Fibroblast of gingiva (primary cell): ENCODE measurements at regions not wholly inside any gene's neighbourhood (a gene's known extent, or its start where the extent isn't known, plus 50 kb on each side); places are given as distances from the start of the nearest gene placed in this dataset.
A peak's percentile ranks its signal among the peaks of the same experiment; 100 is the strongest.
"Not testable (repeated sequence)": the region's sequence is repeated elsewhere in the genome, so short reads cannot be mapped to it uniquely, and the experiment has no call there.

ENCODE experiments used
- DNase-seq: peaks from one replicate; pipeline ENCODE4 v3.0.0-alpha.2; 2011; ENCODE audit warnings: low read depth

DNA sequence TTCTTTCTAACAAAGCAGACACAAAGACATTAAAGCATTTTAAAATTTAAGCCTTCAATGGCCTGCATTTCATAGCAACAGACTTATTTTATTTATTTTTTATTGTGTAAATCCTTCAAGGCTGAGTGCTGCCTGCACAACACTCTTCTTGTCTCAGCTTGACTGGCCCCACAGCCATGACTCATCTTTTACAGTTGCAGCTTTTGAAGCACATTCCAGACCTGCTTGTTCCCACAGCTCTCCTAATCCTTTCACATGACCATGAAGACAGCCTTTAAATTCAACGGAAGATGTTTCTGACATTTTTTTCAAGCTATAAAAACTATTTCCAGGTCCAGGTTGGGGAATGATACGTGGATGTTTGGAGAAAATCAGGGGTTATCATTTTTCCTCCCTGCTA lies 276.9 kb upstream of the TACR3 start:
- no peak for DNase-seq

DNA sequence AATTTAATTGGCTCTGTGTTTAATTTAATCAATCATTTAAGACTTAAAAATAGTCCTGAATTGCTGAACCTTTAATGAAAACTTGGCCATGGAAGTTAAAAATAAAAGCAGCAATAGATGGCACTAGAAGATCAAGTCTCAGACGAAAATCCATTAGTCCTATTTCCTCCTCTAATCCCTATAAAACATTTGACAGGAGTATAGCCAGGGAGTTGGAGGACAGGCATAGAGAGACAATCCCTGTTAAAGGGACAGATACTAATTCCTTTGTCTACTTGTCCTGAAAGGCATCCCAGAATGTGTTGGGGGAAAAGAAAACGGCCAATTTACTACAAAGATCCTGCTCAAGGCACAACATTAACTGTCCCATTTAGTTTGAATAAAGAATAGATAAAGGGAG lies 276.3 kb upstream of the TACR3 start:
- DNase-seq = no peak

DNA sequence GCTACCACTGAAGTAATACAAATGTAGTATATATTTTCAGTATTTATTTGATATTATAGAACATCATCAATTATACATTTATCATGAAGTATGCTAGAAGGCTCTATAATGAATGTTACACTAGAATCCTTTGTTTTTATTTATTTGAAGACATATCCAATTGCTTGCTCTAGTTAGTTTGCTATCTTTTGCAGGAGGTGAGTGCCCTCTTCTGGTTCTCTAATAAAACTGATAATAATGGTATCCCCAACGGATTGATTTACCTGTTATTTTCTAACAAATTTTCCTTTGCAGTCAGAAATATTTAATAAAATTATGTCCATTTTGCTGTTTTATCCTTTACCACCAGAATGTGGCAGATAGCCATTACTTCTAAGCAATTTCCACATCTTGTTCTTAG lies 274.3 kb upstream of the TACR3 start:
- DNase-seq = no peak

DNA sequence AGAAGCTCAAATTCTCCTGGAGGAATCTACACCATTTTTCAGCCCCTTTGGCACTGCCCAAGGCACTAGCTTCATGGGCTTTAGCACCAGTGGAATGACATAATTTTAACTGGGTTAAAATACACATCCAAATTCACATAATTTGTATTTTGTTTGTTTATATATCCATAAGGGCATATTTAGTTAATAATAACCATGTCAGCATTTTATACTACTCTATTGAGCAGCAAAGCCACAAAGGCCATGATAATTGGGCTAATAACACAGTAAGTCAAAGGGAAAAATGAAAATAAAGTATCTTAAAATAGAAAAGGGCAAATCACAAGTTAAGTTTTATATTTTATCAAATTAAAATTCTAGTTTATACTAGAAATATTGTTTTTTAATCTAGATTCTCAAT lies 262.7 kb upstream of the TACR3 start:
- no peak for DNase-seq

DNA sequence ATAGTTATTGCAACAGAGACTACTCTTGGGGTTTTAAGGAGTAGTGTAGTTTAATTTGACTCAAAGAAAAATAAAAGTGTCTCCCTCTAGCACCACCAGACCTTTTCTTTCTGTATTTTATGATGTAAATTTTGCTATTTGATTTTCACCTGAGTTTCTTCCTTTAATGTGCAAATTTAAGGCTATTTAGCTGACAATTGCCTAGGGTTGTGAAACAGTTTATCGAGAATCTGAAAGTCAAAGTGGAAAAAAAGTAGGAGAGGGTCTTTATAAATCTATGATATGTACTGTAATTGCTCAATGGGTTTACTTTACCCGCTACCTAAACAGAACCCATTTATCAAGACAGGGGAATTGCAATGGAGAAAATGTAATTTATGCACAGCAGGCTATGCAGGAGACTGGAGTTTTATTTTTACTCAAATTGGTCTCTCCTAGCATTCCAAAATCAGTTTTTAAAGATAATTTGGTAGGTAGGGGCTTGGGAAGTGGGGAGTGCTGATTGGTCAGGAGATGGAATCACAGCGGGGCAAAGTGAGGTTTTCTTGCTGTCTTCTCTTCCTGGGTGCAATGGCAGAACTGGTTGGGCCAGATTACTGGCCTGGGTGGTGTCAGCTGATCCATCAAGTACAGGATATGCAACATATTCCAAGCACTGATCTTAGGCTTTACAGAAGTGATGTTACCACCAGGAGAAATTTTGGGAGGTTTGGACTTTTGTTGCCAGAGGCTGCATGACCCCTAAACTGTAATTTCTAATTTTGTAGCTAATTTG lies 228.6 kb upstream of the TACR3 start:
- DNase-seq = no peak

DNA sequence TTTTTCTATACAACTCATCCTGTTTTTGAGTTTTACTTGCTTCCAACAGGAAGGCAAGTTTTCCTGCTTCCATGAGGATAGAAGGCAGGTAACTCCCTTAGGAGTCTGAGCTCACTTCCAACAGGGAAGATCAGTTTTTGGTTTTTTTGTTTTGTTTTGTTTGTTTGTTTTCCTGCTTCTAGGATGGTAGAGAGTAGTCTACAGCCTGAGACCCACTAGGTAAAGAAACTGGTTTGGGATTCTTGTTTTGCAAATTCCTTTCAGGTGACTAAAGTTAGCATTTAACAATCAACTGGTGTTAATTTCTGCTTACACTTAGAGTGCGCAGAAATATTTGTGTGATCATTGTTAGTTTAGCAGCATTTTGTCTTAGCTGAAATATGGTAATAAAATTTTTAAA lies 227.8 kb upstream of the TACR3 start:
- DNase-seq = no peak

DNA sequence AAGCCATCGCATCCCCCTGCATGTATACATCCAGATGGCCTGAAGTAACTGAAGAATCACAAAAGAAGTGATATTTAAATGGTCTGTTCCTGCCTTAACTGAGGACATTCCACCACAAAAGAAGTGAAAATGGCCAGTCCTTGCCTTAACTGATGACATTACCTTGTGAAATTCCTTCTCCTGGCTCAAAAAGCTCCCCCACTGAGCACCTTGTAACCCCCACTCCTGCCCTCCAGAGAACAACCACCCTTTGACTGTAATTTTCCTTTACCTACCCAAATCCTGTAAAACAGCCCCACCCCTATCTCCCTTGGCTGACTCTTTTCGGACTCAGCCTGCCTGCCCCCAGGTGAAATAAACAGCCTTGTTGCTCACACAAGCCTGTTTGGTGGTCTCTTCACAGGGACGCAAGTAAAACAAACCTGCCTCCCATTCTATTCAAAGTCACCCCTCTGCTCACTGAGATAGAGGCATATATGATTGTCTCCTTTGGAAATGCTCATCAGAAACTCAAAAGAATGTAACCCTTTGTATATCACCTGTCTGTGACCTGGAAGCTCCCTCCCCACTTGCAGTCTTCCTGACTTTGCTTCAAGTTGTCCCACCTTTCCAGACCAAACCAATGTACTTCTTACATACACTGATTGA lies 227.0 kb upstream of the TACR3 start:
- not testable (repeated sequence) for DNase-seq

DNA sequence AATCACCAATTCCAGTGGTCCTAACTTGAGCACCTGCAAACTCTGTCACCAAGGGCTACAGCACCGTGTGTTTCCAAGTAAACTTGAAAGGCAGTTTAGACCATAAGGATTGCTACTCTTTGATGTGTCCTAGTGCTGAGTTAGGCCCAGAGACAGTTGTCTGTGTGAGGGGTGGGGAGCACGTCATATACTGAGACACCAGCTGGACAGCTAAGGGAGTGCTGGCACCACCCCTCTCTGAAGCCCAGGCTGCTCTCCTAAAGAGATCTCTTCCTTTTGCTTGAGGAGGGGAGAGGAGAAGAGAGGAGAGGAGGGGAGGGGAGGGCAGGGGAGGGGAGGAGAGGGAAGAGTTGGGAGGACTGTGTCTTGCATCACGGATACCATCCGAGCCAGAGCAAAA lies 218.7 kb upstream of the TACR3 start:
- no peak for DNase-seq

DNA sequence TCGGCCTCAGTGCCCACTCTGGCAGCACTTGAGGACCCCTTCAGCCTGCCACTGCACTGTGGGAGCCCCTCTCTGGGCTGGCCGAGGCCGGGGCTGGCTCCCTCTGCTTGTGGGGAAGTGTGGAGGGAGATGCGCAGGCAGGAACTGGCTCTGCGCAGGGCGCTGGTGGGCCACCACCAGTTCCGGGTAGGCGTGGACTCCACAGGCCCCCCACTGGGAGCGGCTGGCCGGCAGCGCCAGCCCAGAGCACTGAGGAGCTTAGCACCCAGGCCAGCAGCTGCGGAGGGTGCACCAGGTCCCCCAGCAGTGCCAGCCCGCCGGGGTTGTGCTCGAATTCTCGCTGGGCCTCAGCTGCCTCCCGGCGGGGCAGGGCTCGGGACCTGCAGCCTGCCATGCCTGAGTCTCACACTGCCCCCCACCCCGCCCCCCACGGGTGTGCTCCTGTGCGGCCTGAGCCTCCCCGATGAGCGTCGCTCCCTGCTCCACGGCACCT lies 216.9 kb upstream of the TACR3 start:
- DNase-seq = no peak

DNA sequence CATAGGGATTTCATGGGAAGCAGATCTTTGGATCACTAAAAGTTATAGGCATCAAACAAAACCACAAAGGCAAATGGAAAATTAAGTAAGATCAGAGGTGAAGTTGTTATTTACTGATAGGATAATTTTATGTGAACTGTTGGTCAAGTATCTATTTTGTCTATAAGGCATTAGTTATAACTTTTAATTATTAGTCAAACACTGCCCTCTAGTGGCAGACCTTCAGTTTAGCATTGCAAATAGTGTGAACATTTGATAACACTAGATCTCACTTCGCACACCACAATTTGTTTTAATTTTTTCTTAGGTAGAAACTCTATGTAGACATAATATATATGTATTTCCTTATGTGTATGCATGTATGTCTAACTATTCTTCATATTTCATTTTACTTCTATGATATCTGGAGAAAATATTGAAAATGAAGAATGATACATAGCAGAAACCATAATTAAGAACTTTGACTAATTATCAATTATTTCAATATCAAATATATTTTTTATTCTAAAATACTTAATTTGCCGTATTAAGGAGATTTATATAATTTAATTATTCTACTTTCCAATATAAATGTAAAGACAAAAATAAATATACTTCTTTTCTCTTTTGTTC lies 214.5 kb upstream of the TACR3 start:
- peak; percentile 12 for DNase-seq

DNA sequence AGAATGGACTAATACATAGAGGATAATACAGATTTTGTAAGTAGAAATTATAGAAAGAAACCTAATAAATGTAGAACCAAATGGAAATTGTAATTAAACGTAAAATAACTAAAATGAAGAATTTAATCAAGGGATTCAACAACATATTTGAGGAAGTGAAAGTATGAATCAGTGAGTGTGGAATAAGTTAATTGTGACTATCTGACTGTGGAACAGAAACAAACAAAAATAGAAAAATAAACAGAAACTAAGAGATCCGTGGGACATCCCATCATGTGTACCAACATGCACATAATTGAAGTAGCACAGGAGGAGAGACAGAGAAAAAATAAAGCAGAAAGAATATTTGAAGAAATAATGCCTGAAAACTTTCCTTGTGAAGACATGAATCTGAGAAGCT lies 208.6 kb upstream of the TACR3 start:
- no peak for DNase-seq

DNA sequence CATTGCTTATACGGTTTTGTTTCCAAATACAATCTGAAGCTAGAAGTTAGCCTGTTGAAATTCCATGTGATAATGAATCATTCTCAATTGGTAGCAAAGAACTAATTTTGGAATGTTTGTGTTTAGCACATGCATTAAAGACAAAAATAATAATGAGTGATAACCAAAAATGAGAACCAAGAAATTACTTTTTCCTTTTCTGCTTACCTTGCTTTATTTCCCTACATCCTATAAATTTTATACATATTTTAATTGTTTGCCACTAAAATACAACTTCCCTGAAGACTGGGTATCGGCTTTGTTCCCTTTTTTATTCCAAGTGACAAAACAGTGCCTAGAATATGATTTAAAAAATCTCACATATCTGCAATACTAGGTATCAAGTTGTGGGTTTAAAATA lies 203.8 kb upstream of the TACR3 start:
- DNase-seq = no peak

DNA sequence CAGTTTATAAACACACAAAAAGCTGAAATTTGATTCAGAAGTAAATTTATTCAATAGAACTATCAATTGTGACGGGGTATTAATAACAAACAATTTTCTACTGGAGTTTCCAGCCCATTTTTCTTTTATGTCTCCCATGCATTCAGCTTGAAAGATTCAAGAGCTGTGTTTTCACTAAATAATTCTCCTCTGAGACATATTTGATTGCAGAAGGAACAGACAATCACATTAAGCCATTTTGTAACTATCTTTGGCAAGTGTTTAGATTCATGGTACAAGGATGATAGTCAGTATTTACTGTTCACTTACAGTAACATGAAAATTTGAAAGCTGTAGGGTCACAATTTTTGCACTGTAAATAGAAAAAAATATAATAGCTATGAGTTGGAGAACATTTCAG lies 198.4 kb upstream of the TACR3 start:
- no peak for DNase-seq

DNA sequence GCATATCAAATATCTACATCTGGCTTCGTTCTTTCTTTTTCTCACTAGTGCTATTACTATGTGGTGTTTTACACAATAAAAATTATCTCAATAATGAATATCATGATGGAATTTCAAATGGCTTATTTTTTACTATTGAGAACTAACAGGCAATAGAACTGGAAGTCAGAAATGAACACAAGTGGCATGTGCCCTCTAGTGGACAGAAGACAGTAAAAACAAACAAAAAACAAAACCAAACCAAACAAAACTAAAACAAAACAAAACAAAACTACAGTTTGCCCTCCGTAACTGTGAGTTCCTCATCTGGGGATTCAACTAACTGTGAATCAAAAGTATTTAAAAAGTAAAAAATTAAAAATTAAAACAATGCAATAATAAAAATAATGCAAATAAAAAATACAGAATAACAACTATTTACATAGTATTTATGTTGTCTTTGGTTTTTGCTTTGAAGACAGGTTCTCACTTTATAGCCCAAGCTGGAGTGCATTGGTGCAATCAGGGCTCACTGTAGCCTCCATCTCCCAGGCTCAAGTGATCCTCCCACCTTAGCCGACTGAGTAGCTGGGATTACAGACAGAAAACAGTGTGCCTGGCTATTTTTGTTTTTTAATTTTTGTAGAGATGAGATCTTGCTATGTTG lies 195.6 kb upstream of the TACR3 start:
- no peak for DNase-seq

DNA sequence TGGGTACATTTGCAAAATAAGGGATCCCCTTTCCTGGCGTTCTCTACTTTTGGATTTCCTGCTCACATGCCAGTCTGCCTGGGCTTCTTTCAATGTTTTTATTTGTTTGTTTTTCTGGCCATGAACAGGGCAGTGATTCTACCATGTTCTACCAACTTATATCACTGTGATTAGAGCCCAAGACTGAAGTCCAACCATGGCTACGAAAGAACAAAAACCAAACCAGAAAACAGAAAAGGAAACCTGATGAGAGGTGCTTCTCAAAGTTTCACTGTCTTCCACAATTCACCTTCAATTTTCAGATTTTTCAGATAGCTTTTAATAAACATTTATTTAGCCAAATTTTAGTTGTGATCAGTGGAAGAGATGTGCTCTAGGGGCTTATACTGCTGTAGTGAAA lies 187.6 kb upstream of the TACR3 start:
- DNase-seq = no peak

DNA sequence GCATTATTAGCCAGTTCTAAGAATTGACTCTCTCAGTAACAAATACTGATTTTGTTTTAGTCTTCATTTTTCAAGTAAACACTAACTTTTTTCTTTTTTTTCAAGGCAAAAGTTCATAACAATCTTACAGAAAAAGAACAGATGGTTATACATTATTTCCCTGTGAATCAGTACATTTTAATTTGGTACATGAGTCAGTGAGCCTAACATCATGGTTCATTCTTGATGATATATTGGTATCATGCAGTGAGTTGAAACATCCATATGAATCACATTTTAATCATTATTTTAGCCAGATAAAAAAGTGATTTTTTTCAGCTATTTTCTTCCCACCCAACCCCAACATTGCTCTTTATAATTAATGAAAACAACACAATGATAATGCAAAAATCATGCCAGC lies 184.3 kb upstream of the TACR3 start:
- DNase-seq = no peak

DNA sequence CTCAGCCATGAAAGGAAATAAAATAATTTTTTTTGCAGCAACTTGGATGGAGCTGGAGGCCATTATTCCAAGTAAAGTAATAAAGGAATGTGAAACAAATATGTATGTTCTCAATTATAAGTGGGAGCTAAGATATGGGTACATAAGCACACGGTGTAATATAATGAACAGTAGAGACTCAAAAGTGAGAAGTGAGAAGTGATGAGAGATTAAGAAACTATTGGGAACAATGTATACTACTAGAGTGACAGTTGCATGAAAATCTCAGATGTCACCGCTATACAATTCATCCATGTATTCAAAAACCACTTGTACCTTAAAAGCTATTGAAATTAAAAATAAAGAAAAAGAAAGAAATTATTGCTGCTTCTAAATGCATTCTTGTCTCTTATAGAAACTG lies 182.9 kb upstream of the TACR3 start:
- DNase-seq = no peak

DNA sequence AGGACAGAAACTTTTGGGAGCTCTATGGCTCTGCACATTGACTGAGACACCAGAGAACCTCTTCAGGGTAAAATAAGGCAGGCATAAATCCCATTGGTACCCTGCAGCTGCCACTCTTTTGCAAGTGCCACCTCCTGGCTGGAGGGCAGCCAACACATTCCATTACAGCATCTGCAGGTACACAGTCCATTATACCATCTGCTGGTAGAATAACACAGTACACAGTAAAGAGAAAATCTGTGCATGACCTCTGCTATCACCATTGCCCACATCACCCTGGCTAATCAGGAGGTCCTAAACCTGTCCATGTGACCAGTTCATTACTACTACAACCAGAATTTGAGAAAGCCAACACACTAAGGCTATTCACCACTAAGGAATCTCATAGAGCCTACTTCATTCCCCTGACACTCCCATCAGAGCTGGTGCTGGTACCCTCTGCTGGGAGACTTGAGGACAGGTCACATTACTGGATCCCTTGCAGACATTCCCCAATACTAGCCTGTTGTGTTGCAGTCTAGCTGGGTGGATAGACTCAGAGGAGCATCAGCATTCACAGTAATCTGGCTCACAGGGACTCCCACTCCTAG lies 176.2 kb upstream of the TACR3 start:
- DNase-seq = no peak

DNA sequence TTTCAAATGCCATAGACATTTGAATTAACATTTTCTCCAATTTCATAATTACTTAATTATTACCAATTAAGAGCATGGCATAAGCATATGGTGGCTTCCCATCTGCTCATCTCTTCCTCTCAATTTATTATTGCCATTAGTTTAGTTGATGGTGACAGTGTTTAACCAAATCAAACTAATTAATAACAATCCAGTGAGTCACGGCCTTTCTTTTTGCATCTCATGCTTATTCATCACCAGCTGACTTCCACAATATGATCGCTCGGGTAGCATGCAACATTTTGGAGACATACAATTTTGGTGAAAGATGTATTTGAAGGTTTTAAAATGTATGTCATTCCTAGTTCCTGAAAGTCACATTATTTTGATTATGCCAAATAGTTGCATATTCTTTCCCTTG lies 172.8 kb upstream of the TACR3 start:
- DNase-seq = no peak

DNA sequence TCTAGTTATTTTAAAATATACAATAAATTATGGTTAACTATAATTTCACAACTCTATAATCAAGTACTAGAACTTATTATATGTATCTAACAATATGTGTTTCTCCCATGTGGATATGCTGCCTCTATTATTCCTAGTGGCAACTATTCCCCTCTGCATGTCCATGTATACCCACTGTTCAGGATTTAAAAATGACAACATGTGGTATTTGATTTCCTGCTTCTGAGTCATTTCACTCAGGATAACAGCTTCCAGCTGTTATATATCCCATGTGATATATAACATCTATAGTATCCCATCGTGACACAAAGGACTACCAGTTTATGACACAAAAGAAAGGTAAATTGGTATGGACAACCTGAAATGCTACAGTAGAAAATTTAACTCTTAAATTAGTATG lies 167.4 kb upstream of the TACR3 start:
- DNase-seq = no peak

DNA sequence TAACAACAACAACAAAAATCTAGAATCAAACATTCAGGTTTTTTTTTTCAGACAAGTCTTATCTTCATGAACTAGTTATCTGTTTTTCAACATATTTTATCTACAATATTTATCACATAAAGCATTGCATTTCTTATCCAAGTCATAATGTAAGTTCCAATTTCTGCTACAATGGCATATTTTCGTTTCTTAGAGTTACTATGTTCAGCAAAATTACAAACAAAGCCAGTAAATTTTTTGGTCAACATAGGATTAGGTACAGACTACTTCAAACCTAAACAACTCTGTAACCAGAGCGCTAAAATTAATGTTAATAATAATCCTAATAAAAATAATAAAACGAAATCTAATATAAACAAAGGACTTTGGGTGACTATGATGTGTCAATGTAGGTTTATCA lies 165.4 kb upstream of the TACR3 start:
- DNase-seq = no peak

DNA sequence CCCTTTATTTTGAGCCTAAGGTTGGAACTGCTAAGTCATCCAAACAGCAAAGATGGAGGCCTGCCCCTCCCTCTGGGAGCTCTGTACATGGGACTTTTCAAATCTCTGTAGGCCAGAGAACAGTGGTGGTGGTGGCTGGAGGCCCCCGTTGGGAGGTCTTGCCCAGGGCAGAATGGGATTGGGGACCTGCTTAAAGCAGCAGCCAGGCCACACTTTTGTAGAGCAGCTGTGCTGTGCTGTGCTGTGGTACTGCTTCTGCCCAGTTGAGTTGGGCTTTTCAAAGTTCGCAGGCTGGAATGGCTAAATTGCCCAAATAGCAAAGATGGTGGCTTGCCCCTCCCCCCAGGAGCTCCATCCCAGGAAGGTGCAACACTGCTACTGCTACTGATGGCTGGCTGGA lies 147.5 kb upstream of the TACR3 start:
- no peak for DNase-seq

DNA sequence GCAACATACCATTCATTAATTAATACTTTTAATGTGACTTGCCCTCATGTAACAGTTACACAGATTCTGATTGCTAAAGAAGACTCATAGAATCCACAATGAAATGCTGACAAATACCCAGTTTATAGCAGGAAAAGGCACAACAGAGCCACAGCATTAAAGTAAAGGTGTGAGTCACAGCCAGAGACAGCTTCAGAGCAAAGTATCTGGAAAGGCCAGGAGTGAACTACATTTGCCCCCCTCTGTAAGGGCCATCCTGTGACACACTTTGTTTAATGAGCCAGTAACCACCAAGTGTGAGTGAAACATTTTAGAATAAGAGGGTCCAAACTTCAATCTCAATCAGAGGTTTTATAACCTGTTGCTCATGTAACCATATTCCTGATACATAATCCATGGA lies 133.8 kb upstream of the TACR3 start:
- no peak for DNase-seq
